A673 (cell line): ENCODE measurements at regions not wholly inside any gene's neighbourhood (a gene's known extent, or its start where the extent isn't known, plus 50 kb on each side); places are given as distances from the start of the nearest gene placed in this dataset.
"Not testable (repeated sequence)": the region's sequence is repeated elsewhere in the genome, so short reads cannot be mapped to it uniquely, and the experiment has no call there.

Source experiments
- BruUV-seq: library from RNA; stranded (reverse); fragments of 400-500 nt; replicated peaks from 2 replicates; lab custom pipeline; 2021; lab: Mats Ljungman, UMichigan
- CTCF ChIA-PET: fragments of 300-600 bp; sonication (Branson Sonifier 250); formaldehyde crosslinking; loops from one replicate; lab custom pipeline; 2022; ENCODE audit warnings: antibody characterized with exemption; lab: Charles Lee
- POLR2A ChIA-PET: fragments of 300-600 bp; sonication (Branson Sonifier 250); formaldehyde crosslinking; loops from one replicate; lab custom pipeline; 2022; ENCODE audit warnings: antibody characterized with exemption; ENCODE audit not compliant: low non-redundant PET; lab: Charles Lee
- DNase-seq: peaks from one replicate; pipeline ENCODE4 v3.0.0-alpha.2; 2015; ENCODE audit warnings: low spot score
- H3K27ac ChIP-seq: fragments of 200-600 bp; sonication (generic); 2 replicates; pipeline ENCODE4 v1.5.1; 2016; ENCODE audit warnings: mixed run types, low read depth, mild to moderate bottlenecking, mixed read lengths, antibody characterized with exemption, low read length; ENCODE audit not compliant: poor library complexity, severe bottlenecking
- H3K27me3 ChIP-seq: fragments of 200-600 bp; sonication (generic); replicated peaks from 2 replicates; pipeline ENCODE4 v1.6.1; 2017; ENCODE audit warnings: mixed run types, low read depth, mild to moderate bottlenecking, mixed read lengths, antibody characterized with exemption, low read length; ENCODE audit not compliant: insufficient read depth, poor library complexity
- H3K36me3 ChIP-seq: fragments of 200-600 bp; sonication (generic); 2 replicates; pipeline ENCODE4 v1.6.1; 2016; ENCODE audit warnings: mixed run types, mild to moderate bottlenecking, mixed read lengths, antibody characterized with exemption, low read length; ENCODE audit not compliant: insufficient read depth, poor library complexity, severe bottlenecking
- H3K4me1 ChIP-seq: fragments of 200-600 bp; sonication (generic); 2 replicates; pipeline ENCODE4 v1.6.1; 2017; ENCODE audit warnings: mixed run types, mild to moderate bottlenecking, mixed read lengths, antibody characterized with exemption, low read length; ENCODE audit not compliant: insufficient read depth, poor library complexity, severe bottlenecking
- H3K4me3 ChIP-seq: fragments of 200-600 bp; sonication (generic); 2 replicates; pipeline ENCODE4 v1.5.1; 2016; ENCODE audit warnings: low read depth, mixed run types, mild to moderate bottlenecking, mixed read lengths, low read length; ENCODE audit not compliant: poor library complexity, severe bottlenecking
- H3K9me3 ChIP-seq: fragments of 200-600 bp; sonication (generic); 2 replicates; pipeline ENCODE4 v1.6.1; 2016; ENCODE audit warnings: mixed run types, low read depth, mild to moderate bottlenecking, mixed read lengths, antibody characterized with exemption, low read length; ENCODE audit not compliant: poor library complexity, severe bottlenecking
- EZH2 ChIP-seq: fragments of 200-600 bp; sonication (generic); IDR thresholded peaks from 2 replicates; pipeline ENCODE4 v1.6.1; 2017; ENCODE audit warnings: borderline replicate concordance, low read depth, mild to moderate bottlenecking, mixed read lengths, antibody characterized with exemption, low read length; ENCODE audit not compliant: poor library complexity, severe bottlenecking
- intact Hi-C: fragments of 100-400 bp; cut with micrococcal nuclease; formaldehyde crosslinking; loops from one replicate; pipeline ENCODE4 v1.10.0; 2022; ENCODE audit not compliant: unreplicated experiment
- TF ChIP-seq, protein P1 (sequence below): fragments of 300-800, 200-600 bp; sonication (generic); conservative IDR thresholded peaks from 2 replicates; pipeline ENCODE4 v1.5.1; 2017; ENCODE audit warnings: low read depth, mild to moderate bottlenecking, antibody characterized with exemption, low read length, moderate library complexity, mixed read lengths

DNA sequence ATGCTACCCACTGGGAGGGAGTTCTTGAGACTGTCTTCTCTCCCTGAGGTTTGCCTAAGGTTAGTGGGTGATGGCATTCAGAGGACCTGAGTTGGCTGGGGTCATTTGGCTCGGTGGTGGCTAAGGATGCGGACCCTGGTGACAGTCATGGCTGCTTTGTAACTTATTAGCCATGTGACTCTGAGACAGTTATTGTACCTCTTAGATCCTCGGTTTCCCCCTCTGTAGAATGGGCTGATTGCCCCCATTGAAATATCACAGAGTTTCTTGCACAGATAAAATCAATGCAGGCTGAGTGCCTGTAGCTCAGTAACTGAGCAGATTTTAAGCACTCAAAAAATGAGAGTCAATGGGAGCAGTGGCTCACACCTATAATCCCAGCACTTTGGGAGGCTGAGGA, 96.7 kb upstream of the MED13L start:
- intact Hi-C loops, result no loop called here
- Histone ChIP-seq H3K4me3 (no peak overlapping the region), H3K27ac (no peak overlapping the region), H3K36me3 (no peaks in the 10 kb centered on the region), H3K9me3 (no peaks in the 10 kb centered on the region), H3K4me1 (peaks cover 4% of the 10 kb centered on the region), H3K27me3 (no peaks in the 10 kb centered on the region)
- POLR2A ChIA-PET, result no interaction called here
- no TSS peak for BruUV-seq
- TF ChIP-seq EZH2, result no peak
- TF ChIP-seq, protein P1, sequence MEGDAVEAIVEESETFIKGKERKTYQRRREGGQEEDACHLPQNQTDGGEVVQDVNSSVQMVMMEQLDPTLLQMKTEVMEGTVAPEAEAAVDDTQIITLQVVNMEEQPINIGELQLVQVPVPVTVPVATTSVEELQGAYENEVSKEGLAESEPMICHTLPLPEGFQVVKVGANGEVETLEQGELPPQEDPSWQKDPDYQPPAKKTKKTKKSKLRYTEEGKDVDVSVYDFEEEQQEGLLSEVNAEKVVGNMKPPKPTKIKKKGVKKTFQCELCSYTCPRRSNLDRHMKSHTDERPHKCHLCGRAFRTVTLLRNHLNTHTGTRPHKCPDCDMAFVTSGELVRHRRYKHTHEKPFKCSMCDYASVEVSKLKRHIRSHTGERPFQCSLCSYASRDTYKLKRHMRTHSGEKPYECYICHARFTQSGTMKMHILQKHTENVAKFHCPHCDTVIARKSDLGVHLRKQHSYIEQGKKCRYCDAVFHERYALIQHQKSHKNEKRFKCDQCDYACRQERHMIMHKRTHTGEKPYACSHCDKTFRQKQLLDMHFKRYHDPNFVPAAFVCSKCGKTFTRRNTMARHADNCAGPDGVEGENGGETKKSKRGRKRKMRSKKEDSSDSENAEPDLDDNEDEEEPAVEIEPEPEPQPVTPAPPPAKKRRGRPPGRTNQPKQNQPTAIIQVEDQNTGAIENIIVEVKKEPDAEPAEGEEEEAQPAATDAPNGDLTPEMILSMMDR, result no peak
- DNase-seq, result no peak
- CTCF ChIA-PET, result no interaction called here

DNA sequence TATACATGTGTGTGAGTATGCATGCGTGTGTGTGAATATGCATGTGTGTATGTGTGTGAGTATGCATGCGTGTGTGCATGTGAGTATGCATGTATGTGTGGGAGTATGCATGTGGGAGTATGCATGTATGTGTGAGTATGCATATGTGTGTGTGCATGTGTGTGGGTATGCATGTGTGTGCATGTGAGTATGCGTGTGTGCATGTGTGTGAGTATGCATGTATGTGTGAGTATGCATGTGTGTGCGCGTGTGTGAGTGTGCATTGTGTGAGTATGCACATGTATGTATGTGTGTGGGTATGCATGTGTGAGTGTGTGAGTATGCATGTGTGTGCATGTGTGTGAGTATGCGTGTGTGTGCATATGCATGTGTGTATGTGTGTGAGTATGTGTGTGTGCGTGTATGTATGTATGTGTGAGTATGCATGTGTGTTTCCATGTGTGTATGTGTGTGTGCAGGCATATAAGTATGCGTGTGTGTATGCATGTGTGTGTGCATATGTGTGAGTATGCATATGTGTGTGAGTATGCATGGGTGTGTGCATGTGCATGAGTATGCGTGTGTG, 97.9 kb upstream of the MED13L start:
- Histone ChIP-seq H3K27ac (no peak overlapping the region), H3K4me1 (peaks cover 4% of the 10 kb centered on the region), H3K27me3 (no peaks in the 10 kb centered on the region), H3K9me3 (no peaks in the 10 kb centered on the region), H3K36me3 (no peaks in the 10 kb centered on the region), H3K4me3 (no peak overlapping the region)
- BruUV-seq, result no TSS peak
- no peak for TF ChIP-seq EZH2
- TF ChIP-seq, protein P1, result no peak
- ChIA-PET CTCF (no interaction called here), POLR2A (no interaction called here)
- intact Hi-C loops, result no loop called here
- DNase-seq, result no peak

DNA sequence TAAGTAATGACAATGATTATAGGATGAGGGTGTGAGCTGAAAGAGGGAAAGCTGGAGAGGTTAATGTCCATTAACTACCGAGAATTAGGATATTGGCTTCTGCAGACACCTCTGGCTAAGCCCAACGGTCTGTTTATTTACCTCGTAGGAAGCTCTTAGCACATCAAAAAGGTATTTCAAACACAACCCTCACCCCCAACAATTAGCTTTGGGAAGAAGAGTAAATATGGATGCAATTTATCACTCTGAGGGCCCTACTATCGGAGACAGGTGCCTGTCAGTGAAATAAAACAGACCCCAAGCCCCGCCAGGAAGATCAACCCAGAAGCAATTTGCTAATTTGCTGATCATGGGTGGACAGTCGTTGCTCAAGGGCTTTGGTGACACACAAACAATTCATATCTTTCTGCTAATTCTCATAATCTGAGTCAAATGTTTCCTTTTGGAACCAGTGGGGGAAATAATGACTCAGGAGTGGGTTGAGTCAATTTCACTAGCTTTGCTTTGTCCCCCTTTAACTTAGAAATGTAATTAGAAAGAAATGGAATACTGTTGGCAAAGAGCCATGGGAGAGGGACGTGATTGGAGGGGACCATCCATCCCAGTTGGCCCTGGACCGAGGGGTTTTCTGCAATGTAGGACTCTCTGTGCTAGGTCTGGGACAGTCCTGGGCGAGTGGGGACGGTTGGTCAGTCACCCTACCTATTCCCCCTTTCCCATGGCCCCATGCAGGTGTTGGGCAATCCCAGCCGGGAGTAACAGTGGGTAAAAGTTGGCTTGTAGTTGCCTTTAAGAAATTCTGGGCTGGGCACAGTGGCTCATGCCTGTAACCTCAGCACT, 99.1 kb upstream of the MED13L start:
- H3K27me3 ChIP-seq, result no peaks in the 10 kb centered on the region
- H3K36me3 ChIP-seq, result no peaks in the 10 kb centered on the region
- intact Hi-C loops, result no loop called here
- BruUV-seq, result no TSS peak
- TF ChIP-seq, protein P1, result no peak
- no peak for TF ChIP-seq EZH2
- peaks cover 13% of the 10 kb centered on the region for H3K4me1 ChIP-seq
- ChIA-PET CTCF (interaction anchor here (0.6 kb wide), 1 partner anchor 173 kb away, joined by 3 read pairs; no protein-coding TSS in a partner anchor), POLR2A (no interaction called here)
- H3K9me3 ChIP-seq, result no peaks in the 10 kb centered on the region
- DNase-seq, result no peak
- no peak overlapping the region for H3K27ac ChIP-seq
- no peak overlapping the region for H3K4me3 ChIP-seq

DNA sequence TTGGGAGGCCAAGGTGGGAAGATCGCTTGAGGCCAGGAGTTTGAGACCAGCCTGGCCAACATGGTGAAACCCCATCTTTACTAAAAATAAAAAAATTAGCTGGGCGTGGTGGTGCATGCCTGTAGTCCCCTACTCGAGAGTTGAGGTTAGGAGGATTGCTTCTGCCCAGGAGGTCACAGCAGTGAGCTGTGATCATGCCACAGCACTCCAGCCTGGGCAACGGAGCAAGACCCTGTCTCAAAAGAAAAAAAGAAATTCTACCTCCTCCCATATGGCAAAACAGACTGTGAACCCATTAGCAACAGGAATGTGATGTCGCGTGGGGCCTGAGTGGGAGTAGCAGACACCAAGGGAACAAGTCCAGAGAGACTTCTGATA, 99.7 kb upstream of the MED13L start:
- CTCF ChIA-PET, intact Hi-C loops, BruUV-seq, H3K36me3 ChIP-seq, H3K4me3 ChIP-seq, DNase-seq, H3K27ac ChIP-seq, POLR2A ChIA-PET, H3K27me3 ChIP-seq, H3K9me3 ChIP-seq: not testable (repeated sequence)
- peaks cover 19% of the 10 kb centered on the region for H3K4me1 ChIP-seq
